Mesothelial cell of epicardium (in vitro differentiated cells): ENCODE measurements at regions not wholly inside any gene's neighbourhood (a gene's known extent, or its start where the extent isn't known, plus 50 kb on each side); places are given as distances from the start of the nearest gene placed in this dataset.
A peak's percentile ranks its signal among the peaks of the same experiment; 100 is the strongest.
"Not testable (repeated sequence)": the region's sequence is repeated elsewhere in the genome, so short reads cannot be mapped to it uniquely, and the experiment has no call there.

Experiments
- DNase-seq, 2 experiments: peaks; one replicate each; pipeline ENCODE4 v3.0.0; 2021; ENCODE audit warnings: low spot score in 2 of 2; ENCODE audit not compliant: unreplicated experiment in 2 of 2
- H3K27ac Mint-ChIP-seq: 2 replicates; pipeline ENCODE4 v1.8.0; 2021; ENCODE audit warnings: mixed read lengths
- H3K27me3 Mint-ChIP-seq: 2 replicates; pipeline ENCODE4 v1.8.0; 2021; ENCODE audit warnings: low read depth, mixed read lengths
- H3K36me3 Mint-ChIP-seq: 2 replicates; pipeline ENCODE4 v1.8.0; 2021; ENCODE audit warnings: mixed read lengths
- H3K4me1 Mint-ChIP-seq: 2 replicates; pipeline ENCODE4 v1.8.0; 2021; ENCODE audit warnings: mixed read lengths
- H3K4me3 Mint-ChIP-seq: 2 replicates; pipeline ENCODE4 v1.8.0; 2021; ENCODE audit warnings: mild to moderate bottlenecking, moderate library complexity, mixed read lengths
- H3K9me3 Mint-ChIP-seq: 2 replicates; pipeline ENCODE4 v1.8.0; 2021; ENCODE audit warnings: mixed read lengths
- TF ChIP-seq, protein P1 (sequence below): fragments of 200-600 bp; sonication (generic); IDR thresholded peaks from one replicate; pipeline ENCODE4 v1.5.0; 2021; ENCODE audit warnings: antibody characterized with exemption; ENCODE audit not compliant: unreplicated experiment

DNA sequence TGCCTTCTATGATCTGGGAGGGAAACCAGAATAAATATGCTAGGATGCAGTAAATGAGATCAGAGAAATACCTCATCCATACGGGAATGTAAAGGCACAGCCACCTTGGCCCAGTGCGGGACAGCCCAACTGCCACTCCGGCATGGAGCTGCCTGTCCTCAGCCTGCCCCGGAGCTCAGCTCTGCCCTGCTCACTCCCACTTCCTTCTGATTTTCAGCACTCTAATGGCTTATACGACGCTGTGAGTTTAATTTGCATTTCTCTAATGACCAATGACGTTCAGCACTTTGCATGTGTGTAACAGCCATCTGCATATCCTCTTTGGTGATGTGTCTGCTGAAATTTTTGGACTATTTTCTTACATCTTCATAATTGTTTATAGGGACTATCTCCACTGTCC, 172.5 kb upstream of the RAB6C start:
- TF ChIP-seq, protein P1, sequence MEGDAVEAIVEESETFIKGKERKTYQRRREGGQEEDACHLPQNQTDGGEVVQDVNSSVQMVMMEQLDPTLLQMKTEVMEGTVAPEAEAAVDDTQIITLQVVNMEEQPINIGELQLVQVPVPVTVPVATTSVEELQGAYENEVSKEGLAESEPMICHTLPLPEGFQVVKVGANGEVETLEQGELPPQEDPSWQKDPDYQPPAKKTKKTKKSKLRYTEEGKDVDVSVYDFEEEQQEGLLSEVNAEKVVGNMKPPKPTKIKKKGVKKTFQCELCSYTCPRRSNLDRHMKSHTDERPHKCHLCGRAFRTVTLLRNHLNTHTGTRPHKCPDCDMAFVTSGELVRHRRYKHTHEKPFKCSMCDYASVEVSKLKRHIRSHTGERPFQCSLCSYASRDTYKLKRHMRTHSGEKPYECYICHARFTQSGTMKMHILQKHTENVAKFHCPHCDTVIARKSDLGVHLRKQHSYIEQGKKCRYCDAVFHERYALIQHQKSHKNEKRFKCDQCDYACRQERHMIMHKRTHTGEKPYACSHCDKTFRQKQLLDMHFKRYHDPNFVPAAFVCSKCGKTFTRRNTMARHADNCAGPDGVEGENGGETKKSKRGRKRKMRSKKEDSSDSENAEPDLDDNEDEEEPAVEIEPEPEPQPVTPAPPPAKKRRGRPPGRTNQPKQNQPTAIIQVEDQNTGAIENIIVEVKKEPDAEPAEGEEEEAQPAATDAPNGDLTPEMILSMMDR = no peak
- DNase-seq = no peak
- H3K36me3 Mint-ChIP-seq = no peaks in the 10 kb centered on the region
- H3K27me3 Mint-ChIP-seq = no peaks in the 10 kb centered on the region
- H3K4me1 Mint-ChIP-seq = peaks cover 81% of the 10 kb centered on the region
- H3K9me3 Mint-ChIP-seq = no peaks in the 10 kb centered on the region
- H3K27ac Mint-ChIP-seq = peak overlapping the region; percentile 87
- H3K4me3 Mint-ChIP-seq = no peak overlapping the region

DNA sequence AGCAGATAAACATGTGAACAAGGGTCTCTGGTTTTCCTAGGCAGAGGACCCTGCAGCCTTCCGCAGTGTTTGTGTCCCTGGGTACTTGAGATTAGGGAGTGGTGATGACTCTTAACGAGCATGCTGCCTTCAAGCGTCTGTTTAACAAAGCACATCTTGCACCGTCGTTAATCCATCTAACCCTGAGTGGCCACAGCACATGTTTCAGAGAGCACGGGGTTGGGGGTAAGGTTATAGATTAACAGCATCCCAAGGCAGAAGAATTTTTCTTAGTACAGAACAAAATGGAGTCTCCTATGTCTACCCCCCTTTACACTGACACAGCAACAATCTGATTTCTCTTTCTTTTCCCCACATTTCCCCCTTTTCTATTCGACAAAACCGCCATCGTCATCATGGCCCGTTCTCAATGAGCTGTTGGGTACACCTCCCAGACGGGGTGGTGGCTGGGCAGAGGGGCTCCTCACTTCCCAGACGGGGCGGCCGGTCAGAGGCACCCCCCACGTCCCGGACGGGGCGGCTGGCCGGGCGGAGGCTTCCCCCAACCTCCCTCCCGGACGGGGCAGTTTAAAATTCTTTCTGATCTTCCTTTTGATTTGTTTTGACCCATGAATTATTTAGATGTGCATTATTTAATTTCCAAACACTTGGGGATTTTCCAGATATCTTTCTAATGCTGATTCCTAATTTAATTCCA, 171.7 kb upstream of the RAB6C start:
- H3K27me3 Mint-ChIP-seq, DNase-seq, H3K9me3 Mint-ChIP-seq, H3K36me3 Mint-ChIP-seq, H3K4me3 Mint-ChIP-seq: not testable (repeated sequence)
- H3K27ac Mint-ChIP-seq = peak overlapping the region; percentile 90
- peaks cover 79% of the 10 kb centered on the region for H3K4me1 Mint-ChIP-seq

DNA sequence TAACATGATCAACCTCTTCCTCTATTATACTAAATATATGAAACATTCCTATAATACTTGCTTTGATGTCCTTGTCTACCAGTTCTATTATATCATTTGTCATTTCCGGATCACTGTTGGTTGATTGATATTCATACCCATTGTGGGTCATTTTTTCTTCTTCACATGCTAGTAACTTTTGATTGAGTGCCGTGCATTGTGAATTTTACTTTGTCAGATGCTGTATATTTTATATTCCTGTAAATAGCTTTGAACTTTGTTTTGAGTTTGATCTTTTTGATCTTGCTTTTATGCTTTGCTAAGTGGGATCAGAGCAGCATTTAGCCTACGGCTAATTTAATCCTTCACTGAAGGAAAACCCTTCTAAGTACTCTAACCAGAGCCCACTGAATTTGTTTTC, 168.9 kb upstream of the RAB6C start:
- peaks cover 67% of the 10 kb centered on the region for H3K4me1 Mint-ChIP-seq
- TF ChIP-seq, protein P1 = no peak
- H3K4me3 Mint-ChIP-seq = no peak overlapping the region
- H3K27me3 Mint-ChIP-seq = no peaks in the 10 kb centered on the region
- H3K9me3 Mint-ChIP-seq = peaks cover 14% of the 10 kb centered on the region
- H3K27ac Mint-ChIP-seq = peak overlapping the region; percentile 86
- no peak for DNase-seq
- peaks cover 14% of the 10 kb centered on the region for H3K36me3 Mint-ChIP-seq

DNA sequence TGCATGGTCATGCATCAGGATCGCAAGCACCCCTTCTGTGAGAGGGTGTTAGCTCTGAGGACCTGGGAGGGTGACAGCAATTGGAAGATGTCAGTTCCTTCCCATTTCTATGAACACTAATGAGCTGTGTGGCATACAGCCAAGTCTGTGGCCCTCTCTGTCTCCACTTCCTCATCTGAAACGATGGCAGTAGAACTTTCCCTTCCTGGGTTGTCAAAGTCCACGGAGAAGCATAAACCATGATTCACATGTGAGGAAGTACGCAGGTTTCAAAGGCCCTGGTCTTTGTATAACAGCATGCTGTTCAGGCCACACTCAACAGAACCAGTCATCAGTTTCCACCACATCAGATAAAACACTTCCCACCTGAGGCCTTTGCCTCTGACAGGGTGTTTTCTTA, 167.4 kb upstream of the RAB6C start:
- Mint-ChIP-seq H3K27ac (peak overlapping the region; percentile 85), H3K4me1 (peaks cover 54% of the 10 kb centered on the region), H3K9me3 (peaks cover 23% of the 10 kb centered on the region), H3K27me3 (no peaks in the 10 kb centered on the region), H3K36me3 (peaks cover 25% of the 10 kb centered on the region), H3K4me3 (no peak overlapping the region)
- no peak for DNase-seq
- TF ChIP-seq, protein P1 = no peak

DNA sequence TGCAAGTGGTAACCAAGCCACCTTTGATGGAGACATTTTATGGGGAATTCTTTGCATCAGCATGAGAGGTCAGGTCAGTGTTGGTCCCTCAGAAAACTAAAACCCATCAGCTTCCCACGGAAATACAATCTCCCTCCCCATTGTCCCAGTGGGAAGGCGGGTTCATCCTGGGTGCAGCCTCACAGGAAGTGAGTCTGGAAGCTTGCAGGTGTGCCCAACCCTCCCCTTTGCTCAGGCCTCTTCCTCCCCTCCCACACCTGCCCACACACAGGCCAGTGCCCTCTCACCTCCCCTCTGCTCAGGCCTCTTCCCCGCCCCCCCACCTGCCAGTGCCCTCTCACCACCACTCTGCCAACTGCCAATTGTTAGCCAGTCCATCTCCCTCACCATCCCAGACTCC, 166.8 kb upstream of the RAB6C start:
- no peak overlapping the region for H3K4me3 Mint-ChIP-seq
- H3K4me1 Mint-ChIP-seq = peaks cover 52% of the 10 kb centered on the region
- no peaks in the 10 kb centered on the region for H3K27me3 Mint-ChIP-seq
- H3K27ac Mint-ChIP-seq = peak overlapping the region; percentile 85
- H3K9me3 Mint-ChIP-seq = peaks cover 26% of the 10 kb centered on the region
- TF ChIP-seq, protein P1 = no peak
- DNase-seq = no peak
- peaks cover 29% of the 10 kb centered on the region for H3K36me3 Mint-ChIP-seq

DNA sequence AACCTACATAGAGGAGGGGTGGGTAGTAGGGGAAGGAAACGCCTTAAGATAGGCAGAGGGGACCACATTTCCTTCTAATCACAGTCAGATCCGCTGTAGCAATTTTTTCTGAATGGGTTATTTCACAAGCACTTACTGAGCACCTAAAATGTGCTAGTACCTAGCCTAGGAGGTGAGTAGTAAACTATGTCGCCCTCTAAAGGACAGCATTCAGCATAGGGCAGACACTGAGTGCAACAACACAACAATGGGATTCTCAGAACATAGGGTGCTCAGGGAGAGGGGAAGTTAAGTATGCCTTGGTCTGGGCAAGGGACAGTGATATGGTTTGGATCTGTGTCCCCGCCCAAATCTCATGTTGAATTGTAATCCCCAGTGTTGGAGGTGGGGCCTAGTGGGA, 166.1 kb upstream of the RAB6C start:
- H3K27me3 Mint-ChIP-seq = no peaks in the 10 kb centered on the region
- TF ChIP-seq, protein P1 = no peak

More for the DNA sequence above, 166.1 kb upstream of the RAB6C start:
- peaks cover 48% of the 10 kb centered on the region for H3K4me1 Mint-ChIP-seq
- peaks cover 29% of the 10 kb centered on the region for H3K36me3 Mint-ChIP-seq
- H3K27ac Mint-ChIP-seq = peak overlapping the region; percentile 85
- DNase-seq = no peak
- no peak overlapping the region for H3K4me3 Mint-ChIP-seq
- peaks cover 26% of the 10 kb centered on the region for H3K9me3 Mint-ChIP-seq
